H1 (cell line): ENCODE measurements at regions not wholly inside any gene's neighbourhood (a gene's known extent, or its start where the extent isn't known, plus 50 kb on each side); places are given as distances from the start of the nearest gene placed in this dataset.

Experiments used
- FOSL1 ChIP-seq: IDR thresholded peaks from 2 replicates; pipeline ENCODE4 v1.6.1; 2011; ENCODE audit warnings: mild to moderate bottlenecking, low read depth, low read length, moderate library complexity; ENCODE audit not compliant: insufficient read depth
- NRF1 ChIP-seq: IDR thresholded peaks from 2 replicates; pipeline ENCODE4 v1.6.1; 2011; ENCODE audit warnings: mild to moderate bottlenecking, low read depth, low read length, improper control_type of control experiment
- TBP ChIP-seq: IDR thresholded peaks from 2 replicates; pipeline ENCODE4 v1.6.1; 2011; ENCODE audit warnings: low read depth, low read length, improper control_type of control experiment

- TF ChIP-seq FOSL1 (no peak), TBP (no peak), NRF1 (no peak)
- TF ChIP-seq, all 59 proteins: peak for 0
Measured at GRCh38 chr17:79484600-79485418, 126.0 kb downstream of the RBFOX3 start (continued).
